ENCODE measurements at regions not wholly inside any gene's neighbourhood (a gene's known extent, or its start where the extent isn't known, plus 50 kb on each side); places are given as distances from the start of the nearest gene placed in this dataset.

DNA sequence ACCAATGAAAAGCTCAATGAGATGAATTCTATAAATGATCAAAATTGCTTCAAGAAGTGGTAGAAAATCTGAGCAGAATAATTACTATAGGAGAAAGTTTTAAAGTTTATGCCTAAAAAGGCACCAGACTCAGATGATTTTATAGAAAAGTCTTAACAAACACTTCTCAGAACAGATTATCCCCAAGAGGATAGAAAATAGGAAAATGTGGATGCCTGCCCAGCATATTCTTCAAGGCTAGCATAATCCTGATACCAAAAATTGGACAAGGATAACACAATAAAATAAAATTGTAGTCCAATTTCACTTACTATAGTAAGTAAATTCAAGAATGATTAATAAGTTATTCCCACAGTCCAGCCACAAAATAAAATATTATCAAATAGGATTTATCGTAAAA is 397.0 kb downstream of the NR2F1-AS1 start:
- TF ChIP-seq, protein P1, sequence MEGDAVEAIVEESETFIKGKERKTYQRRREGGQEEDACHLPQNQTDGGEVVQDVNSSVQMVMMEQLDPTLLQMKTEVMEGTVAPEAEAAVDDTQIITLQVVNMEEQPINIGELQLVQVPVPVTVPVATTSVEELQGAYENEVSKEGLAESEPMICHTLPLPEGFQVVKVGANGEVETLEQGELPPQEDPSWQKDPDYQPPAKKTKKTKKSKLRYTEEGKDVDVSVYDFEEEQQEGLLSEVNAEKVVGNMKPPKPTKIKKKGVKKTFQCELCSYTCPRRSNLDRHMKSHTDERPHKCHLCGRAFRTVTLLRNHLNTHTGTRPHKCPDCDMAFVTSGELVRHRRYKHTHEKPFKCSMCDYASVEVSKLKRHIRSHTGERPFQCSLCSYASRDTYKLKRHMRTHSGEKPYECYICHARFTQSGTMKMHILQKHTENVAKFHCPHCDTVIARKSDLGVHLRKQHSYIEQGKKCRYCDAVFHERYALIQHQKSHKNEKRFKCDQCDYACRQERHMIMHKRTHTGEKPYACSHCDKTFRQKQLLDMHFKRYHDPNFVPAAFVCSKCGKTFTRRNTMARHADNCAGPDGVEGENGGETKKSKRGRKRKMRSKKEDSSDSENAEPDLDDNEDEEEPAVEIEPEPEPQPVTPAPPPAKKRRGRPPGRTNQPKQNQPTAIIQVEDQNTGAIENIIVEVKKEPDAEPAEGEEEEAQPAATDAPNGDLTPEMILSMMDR (IDR thresholded peaks at IDR 0.05; ENCODE audit: low read length, missing control alignments), result no peak
- no peak for DNase-seq (ENCODE audit: low read depth)
- H3K4me3 ChIP-seq (replicated peaks; ENCODE audit: low read depth, low read length), result no peak overlapping the region

DNA sequence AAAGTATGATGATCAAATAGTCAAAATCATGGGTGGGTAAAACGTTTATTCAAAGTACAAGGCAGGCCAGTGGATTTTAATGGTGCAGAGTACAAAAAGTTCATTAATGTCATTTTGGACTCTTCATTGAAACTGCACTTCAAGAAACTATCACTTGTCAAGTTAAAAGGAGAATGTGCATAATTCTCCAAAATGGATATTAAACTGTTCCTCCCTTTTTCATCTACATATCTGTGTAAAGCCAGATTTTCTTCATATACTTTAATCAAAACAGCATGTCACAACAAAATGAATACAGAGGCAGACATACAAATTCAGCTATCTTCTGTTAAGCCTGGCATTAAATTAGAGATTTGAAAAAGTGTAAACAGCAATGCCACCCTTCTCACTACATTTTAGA is 401.6 kb downstream of the NR2F1-AS1 start:
- TF ChIP-seq, protein P1 (IDR thresholded peaks at IDR 0.05; ENCODE audit: low read length, missing control alignments), result no peak
- H3K4me3 ChIP-seq (replicated peaks; ENCODE audit: low read depth, low read length), result no peak overlapping the region
- no peak for DNase-seq (ENCODE audit: low read depth)

DNA sequence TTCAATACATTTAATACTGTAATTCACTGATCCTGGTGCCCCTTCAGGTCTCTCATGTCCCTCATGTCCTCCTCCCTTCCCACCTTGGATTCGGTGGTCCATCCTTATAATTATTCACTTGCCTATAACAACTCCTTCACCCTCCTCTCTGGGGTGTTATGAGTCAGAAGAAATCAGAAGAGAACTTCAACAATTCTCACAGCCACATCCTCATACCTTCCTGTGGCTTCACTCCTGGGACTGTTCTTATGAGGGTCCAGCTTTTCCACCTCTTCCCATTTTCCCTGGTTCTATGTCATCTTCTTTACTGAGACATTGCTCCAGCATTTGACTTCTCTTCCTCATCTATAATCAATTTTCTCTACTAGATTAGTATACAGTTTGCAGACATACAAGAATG is 406.1 kb downstream of the NR2F1-AS1 start:
- TF ChIP-seq, protein P1 (IDR thresholded peaks at IDR 0.05; ENCODE audit: low read length, missing control alignments), result no peak
- no peak for DNase-seq (ENCODE audit: low read depth)
- H3K4me3 ChIP-seq (replicated peaks; ENCODE audit: low read depth, low read length), result no peak overlapping the region

DNA sequence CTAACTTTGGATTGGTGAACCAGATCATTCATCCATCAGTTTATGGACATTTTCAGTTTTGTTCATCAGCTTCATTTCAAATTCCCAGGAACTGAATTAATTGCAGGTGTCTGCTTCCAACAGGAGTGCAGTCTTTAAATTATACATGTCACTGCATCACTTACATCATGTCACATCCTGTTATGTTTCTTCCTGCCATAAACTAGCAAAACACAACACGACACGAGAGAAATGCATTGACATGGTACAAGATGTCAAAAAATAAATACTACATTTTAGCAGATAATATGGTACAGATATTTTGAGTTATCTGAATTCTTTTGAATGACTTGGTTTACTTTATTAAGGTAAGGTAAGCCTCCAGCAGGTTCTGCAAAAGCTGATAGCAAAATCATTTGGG is 415.5 kb downstream of the NR2F1-AS1 start:
- DNase-seq (ENCODE audit: low read depth), result no peak
- TF ChIP-seq, protein P1 (IDR thresholded peaks at IDR 0.05; ENCODE audit: low read length, missing control alignments), result no peak
- H3K4me3 ChIP-seq (replicated peaks; ENCODE audit: low read depth, low read length), result no peak overlapping the region

DNA sequence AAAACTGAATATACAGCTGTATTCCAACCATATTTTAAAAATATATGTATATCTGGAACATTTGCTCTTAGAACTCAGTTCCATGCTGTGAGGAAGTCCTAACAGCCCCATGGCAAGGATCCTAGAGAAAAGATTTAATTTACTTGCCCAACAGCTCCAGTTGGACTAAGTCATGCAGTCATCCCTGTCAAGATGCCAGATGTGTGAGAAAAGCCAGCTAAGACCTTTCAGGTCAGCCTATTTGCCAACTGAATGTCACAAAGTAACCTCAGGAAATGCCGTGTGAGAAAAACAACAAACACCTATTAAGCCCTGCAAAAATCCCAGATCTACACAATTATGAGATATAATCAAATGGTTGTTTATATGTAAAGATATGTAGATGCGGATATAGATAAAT is 416.3 kb downstream of the NR2F1-AS1 start:
- DNase-seq (ENCODE audit: low read depth), result peak; percentile 93
- H3K4me3 ChIP-seq (replicated peaks; ENCODE audit: low read depth, low read length), result no peak overlapping the region
- TF ChIP-seq, protein P1 (IDR thresholded peaks at IDR 0.05; ENCODE audit: low read length, missing control alignments), result no peak

DNA sequence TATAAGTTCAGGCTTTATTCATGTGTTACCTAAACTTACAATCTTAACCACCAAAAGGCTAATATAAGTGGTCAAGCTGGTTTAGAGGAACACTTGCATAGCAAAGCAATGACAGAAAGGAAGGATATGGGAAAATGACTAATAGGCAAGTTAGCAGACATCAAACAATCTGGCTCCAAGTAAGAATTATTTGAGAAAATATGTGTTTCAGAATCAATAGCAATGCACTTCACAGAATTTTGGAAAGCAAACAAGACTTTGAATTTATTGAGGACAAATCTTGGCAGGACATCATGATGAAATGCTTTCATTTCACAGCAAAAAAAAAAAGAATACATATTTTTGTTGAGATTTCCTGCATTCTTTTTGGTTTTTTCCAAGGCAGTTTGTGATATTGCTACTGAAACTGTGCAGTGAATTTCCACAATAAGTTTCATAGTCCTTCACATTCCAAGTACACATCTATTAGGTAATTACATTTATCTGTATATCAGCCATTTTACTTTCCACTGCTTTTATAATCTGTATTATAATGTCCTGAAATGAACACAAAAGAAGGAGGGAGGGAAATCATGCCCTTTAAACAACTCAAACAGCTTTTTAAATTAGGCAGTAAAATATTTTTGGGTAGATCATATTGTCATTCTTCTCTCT is 417.9 kb downstream of the NR2F1-AS1 start:
- no peak overlapping the region for H3K4me3 ChIP-seq (replicated peaks; ENCODE audit: low read depth, low read length)
- DNase-seq (ENCODE audit: low read depth), result peak; percentile 92
- TF ChIP-seq, protein P1 (IDR thresholded peaks at IDR 0.05; ENCODE audit: low read length, missing control alignments), result no peak
